Naive thymus-derived CD4-positive, alpha-beta T cell (primary cell): ENCODE measurements at regions not wholly inside any gene's neighbourhood (a gene's known extent, or its start where the extent isn't known, plus 50 kb on each side); places are given as distances from the start of the nearest gene placed in this dataset.

Experiments
- ATAC-seq: fragments of 150-1000 bp; cut with Tn5 transposase; 2 replicates; pipeline ENCODE4 v1.10.0; 2021; ENCODE audit warnings: mild to moderate bottlenecking, moderate library complexity
- CTCF ChIA-PET: fragments of 350-600 bp; sonication (Branson Sonifier 250); formaldehyde crosslinking; loops from one replicate; lab custom pipeline; 2021; ENCODE audit warnings: antibody characterized with exemption; lab: Charles Lee
- POLR2A ChIA-PET: fragments of 350-600 bp; sonication (Branson Sonifier 250); formaldehyde crosslinking; loops from one replicate; lab custom pipeline; 2021; ENCODE audit warnings: antibody characterized with exemption, inconsistent platforms; lab: Charles Lee
- DNase-seq, 9 donors: peaks; one replicate each; pipeline versions ENCODE4 v3.0.0 to v3.0.0-alpha.2; 2020 to 2022; ENCODE audit warnings: mixed read lengths in 1 of 9
- H3K27ac ChIP-seq: one replicate; pipeline ENCODE4 v1.7.0; 2013; ENCODE audit warnings: mild to moderate bottlenecking, low read depth, low read length, moderate library complexity
- H3K27me3 ChIP-seq, 2 donors: one replicate each; pipeline ENCODE4 v1.7.0; 2013; ENCODE audit warnings: low read length in 2 of 2, mild to moderate bottlenecking in 2 of 2, moderate library complexity in 2 of 2; ENCODE audit not compliant: control insufficient read depth in 2 of 2, insufficient read depth in 2 of 2
- H3K36me3 ChIP-seq, 3 experiments: 1 replicate in 2 of 3; 2 replicates in 1 of 3; pipeline ENCODE4 v1.7.0; 2013; ENCODE audit warnings: low read length in 3 of 3, mild to moderate bottlenecking in 3 of 3, moderate library complexity in 1 of 3; ENCODE audit not compliant: insufficient read depth in 3 of 3, control insufficient read depth in 2 of 3
- H3K4me1 ChIP-seq, 2 donors: one replicate each; pipeline ENCODE4 v1.7.0; 2013; ENCODE audit warnings: low read length in 2 of 2, mild to moderate bottlenecking in 2 of 2, moderate library complexity in 1 of 2; ENCODE audit not compliant: control insufficient read depth in 2 of 2, insufficient read depth in 2 of 2
- H3K4me3 ChIP-seq: 2 replicates; pipeline ENCODE4 v1.7.0; 2013; ENCODE audit warnings: mild to moderate bottlenecking, low read length
- H3K9me3 ChIP-seq, 3 experiments: 1 replicate in 2 of 3; 2 replicates in 1 of 3; pipeline ENCODE4 v1.7.0; 2013; ENCODE audit warnings: low read length in 3 of 3; ENCODE audit not compliant: control insufficient read depth in 2 of 3
- H3K27ac Mint-ChIP-seq, 9 donors: one replicate each; pipeline ENCODE4 v1.8.0; 2020 to 2022; ENCODE audit warnings: mixed read lengths in 9 of 9, mild to moderate bottlenecking in 8 of 9, moderate library complexity in 5 of 9, inconsistent platforms in 2 of 9
- H3K27me3 Mint-ChIP-seq, 5 donors: one replicate each; pipeline ENCODE4 v1.8.0; 2021 to 2022; ENCODE audit warnings: mixed read lengths in 5 of 5, mild to moderate bottlenecking in 1 of 5
- H3K36me3 Mint-ChIP-seq, 5 donors: one replicate each; pipeline ENCODE4 v1.8.0; 2020 to 2022; ENCODE audit warnings: mixed read lengths in 5 of 5, mild to moderate bottlenecking in 3 of 5, inconsistent platforms in 1 of 5
- H3K4me1 Mint-ChIP-seq, 7 donors: one replicate each; pipeline ENCODE4 v1.8.0; 2020 to 2022; ENCODE audit warnings: mixed read lengths in 7 of 7, mild to moderate bottlenecking in 3 of 7, inconsistent platforms in 1 of 7
- H3K4me3 Mint-ChIP-seq, 10 donors: one replicate each; pipeline ENCODE4 v1.8.0; 2020 to 2022; ENCODE audit warnings: mild to moderate bottlenecking in 10 of 10, mixed read lengths in 10 of 10, moderate library complexity in 6 of 10, inconsistent platforms in 2 of 10
- H3K9me3 Mint-ChIP-seq, 11 donors: one replicate each; pipeline ENCODE4 v1.8.0; 2020 to 2022; ENCODE audit warnings: mixed read lengths in 11 of 11, mild to moderate bottlenecking in 4 of 11, inconsistent platforms in 1 of 11, moderate library complexity in 1 of 11
- intact Hi-C, 2 donors: fragments of 100-400 bp; cut with micrococcal nuclease; formaldehyde crosslinking; loops; one replicate each; pipeline ENCODE4 v1.15.1; 2023

- POLR2A ChIA-PET = no interaction called here
- no peaks in the 10 kb centered on the region for H3K27me3 Mint-ChIP-seq
- DNase-seq = no peak
These were observed 249.2 kb upstream of the TRAM1L1 start for GRCh38 chr4:117334451-117335188.

GRCh38 chr4:117357437-117357836, 272.1 kb upstream of the TRAM1L1 start:
- POLR2A ChIA-PET = no interaction called here
- H3K9me3 ChIP-seq = no peaks in the 10 kb centered on the region
- Mint-ChIP-seq H3K27me3 (no peaks in the 10 kb centered on the region), H3K4me1 (no peaks in the 10 kb centered on the region), H3K27ac (no peak overlapping the region), H3K4me3 (no peak overlapping the region), H3K36me3 (no peaks in the 10 kb centered on the region), H3K9me3 (peaks cover 0 to 6% (median 0%) of the 10 kb centered on the region in 11 donors)
- DNase-seq = no peak
- no peak overlapping the region for H3K27ac ChIP-seq
- CTCF ChIA-PET = no interaction called here
- H3K36me3 ChIP-seq = no peaks in the 10 kb centered on the region
- intact Hi-C loops = no loop called here
- no peaks in the 10 kb centered on the region for H3K27me3 ChIP-seq
- no peak overlapping the region for H3K4me3 ChIP-seq
- ATAC-seq = no peak
- no peaks in the 10 kb centered on the region for H3K4me1 ChIP-seq

More at GRCh38 chr4:117334451-117335188, 249.2 kb upstream of the TRAM1L1 start:
- intact Hi-C loops = no loop called here
- Mint-ChIP-seq H3K36me3 (no peaks in the 10 kb centered on the region), H3K4me3 (no peak overlapping the region), H3K27ac (no peak overlapping the region), H3K9me3 (peaks cover 0 to 6% (median 0%) of the 10 kb centered on the region in 11 donors), H3K4me1 (no peaks in the 10 kb centered on the region)
- ATAC-seq = no peak
- Histone ChIP-seq H3K4me3 (no peak overlapping the region), H3K27me3 (no peaks in the 10 kb centered on the region), H3K36me3 (no peaks in the 10 kb centered on the region), H3K27ac (no peak overlapping the region), H3K9me3 (no peaks in the 10 kb centered on the region), H3K4me1 (no peaks in the 10 kb centered on the region)
- CTCF ChIA-PET = no interaction called here

GRCh38 chr4:117357866-117358265, 272.5 kb upstream of the TRAM1L1 start:
- intact Hi-C loops = no loop called here
- Histone ChIP-seq H3K27me3 (no peaks in the 10 kb centered on the region), H3K36me3 (no peaks in the 10 kb centered on the region), H3K9me3 (no peaks in the 10 kb centered on the region), H3K4me3 (no peak overlapping the region), H3K4me1 (no peaks in the 10 kb centered on the region), H3K27ac (no peak overlapping the region)
- Mint-ChIP-seq H3K4me3 (no peak overlapping the region), H3K27me3 (no peaks in the 10 kb centered on the region), H3K4me1 (no peaks in the 10 kb centered on the region), H3K9me3 (peaks cover 0 to 6% (median 0%) of the 10 kb centered on the region in 11 donors), H3K27ac (no peak overlapping the region), H3K36me3 (no peaks in the 10 kb centered on the region)
- ChIA-PET POLR2A (no interaction called here), CTCF (no interaction called here)
- ATAC-seq = no peak
- no peak for DNase-seq

- ChIA-PET CTCF (no interaction called here), POLR2A (no interaction called here)
- Mint-ChIP-seq H3K4me1 (no peaks in the 10 kb centered on the region), H3K9me3 (peaks cover 0 to 20% (median 4%) of the 10 kb centered on the region in 11 donors), H3K27me3 (no peaks in the 10 kb centered on the region), H3K27ac (no peak overlapping the region), H3K36me3 (peaks cover 0 to 4% (median 0%) of the 10 kb centered on the region in 5 donors), H3K4me3 (no peak overlapping the region)
- no peak overlapping the region for H3K27ac ChIP-seq
- DNase-seq (no peak), ATAC-seq (no peak)
- H3K36me3 ChIP-seq = no peaks in the 10 kb centered on the region
- intact Hi-C loops = no loop called here
- H3K4me3 ChIP-seq = no peak overlapping the region
- no peaks in the 10 kb centered on the region for H3K27me3 ChIP-seq
- no peaks in the 10 kb centered on the region for H3K9me3 ChIP-seq
- H3K4me1 ChIP-seq = no peaks in the 10 kb centered on the region
These were observed 285.7 kb upstream of the TRAM1L1 start for GRCh38 chr4:117370944-117371668.

GRCh38 chr4:117375101-117375500, 289.7 kb upstream of the TRAM1L1 start:
- ATAC-seq (no peak), DNase-seq (no peak)
- intact Hi-C loops = no loop called here
- H3K36me3 Mint-ChIP-seq = peaks cover 0 to 4% (median 0%) of the 10 kb centered on the region in 5 donors
- H3K9me3 Mint-ChIP-seq = peaks cover 0 to 24% (median 0%) of the 10 kb centered on the region in 11 donors
- no peaks in the 10 kb centered on the region for H3K4me1 Mint-ChIP-seq
- Histone ChIP-seq H3K36me3 (no peaks in the 10 kb centered on the region), H3K27me3 (no peaks in the 10 kb centered on the region), H3K9me3 (no peaks in the 10 kb centered on the region), H3K4me3 (no peak overlapping the region), H3K4me1 (no peaks in the 10 kb centered on the region), H3K27ac (no peak overlapping the region)
- H3K27ac Mint-ChIP-seq = no peak overlapping the region
- no peak overlapping the region for H3K4me3 Mint-ChIP-seq
- H3K27me3 Mint-ChIP-seq = no peaks in the 10 kb centered on the region
- ChIA-PET POLR2A (no interaction called here), CTCF (no interaction called here)

GRCh38 chr4:117376692-117377091, 291.3 kb upstream of the TRAM1L1 start:
- ChIA-PET POLR2A (no interaction called here), CTCF (no interaction called here)
- Histone ChIP-seq H3K36me3 (no peaks in the 10 kb centered on the region), H3K27me3 (no peaks in the 10 kb centered on the region), H3K4me3 (no peak overlapping the region), H3K4me1 (no peaks in the 10 kb centered on the region), H3K27ac (no peak overlapping the region), H3K9me3 (no peaks in the 10 kb centered on the region)
- intact Hi-C loops = no loop called here
- H3K36me3 Mint-ChIP-seq = no peaks in the 10 kb centered on the region
- no peak overlapping the region for H3K27ac Mint-ChIP-seq
- DNase-seq = no peak
- peaks cover 0 to 16% (median 0%) of the 10 kb centered on the region in 11 donors for H3K9me3 Mint-ChIP-seq
- no peaks in the 10 kb centered on the region for H3K27me3 Mint-ChIP-seq
- H3K4me3 Mint-ChIP-seq = no peak overlapping the region
- no peaks in the 10 kb centered on the region for H3K4me1 Mint-ChIP-seq
- ATAC-seq = no peak

GRCh38 chr4:117378942-117379341, 293.6 kb upstream of the TRAM1L1 start:
- peaks cover 0 to 16% (median 0%) of the 10 kb centered on the region in 11 donors for H3K9me3 Mint-ChIP-seq
- Histone ChIP-seq H3K4me1 (no peaks in the 10 kb centered on the region), H3K27me3 (no peaks in the 10 kb centered on the region), H3K9me3 (no peaks in the 10 kb centered on the region), H3K4me3 (no peak overlapping the region), H3K36me3 (no peaks in the 10 kb centered on the region), H3K27ac (no peak overlapping the region)
- no peaks in the 10 kb centered on the region for H3K27me3 Mint-ChIP-seq
- H3K36me3 Mint-ChIP-seq = no peaks in the 10 kb centered on the region
- intact Hi-C loops = no loop called here
- no peak overlapping the region for H3K4me3 Mint-ChIP-seq
- no peak for DNase-seq
- POLR2A ChIA-PET = no interaction called here
- no peak for ATAC-seq
- no peak overlapping the region for H3K27ac Mint-ChIP-seq
- H3K4me1 Mint-ChIP-seq = no peaks in the 10 kb centered on the region
- CTCF ChIA-PET = no interaction called here
